Liver (tissue), 7 donors: ENCODE measurements at regions not wholly inside any gene's neighbourhood (a gene's known extent, or its start where the extent isn't known, plus 50 kb on each side); places are given as distances from the start of the nearest gene placed in this dataset.

ENCODE experiments used
- DNase-seq: peaks from one replicate; pipeline ENCODE4 v3.0.0-alpha.2; 2017; ENCODE audit warnings: low spot score
- H3K27ac ChIP-seq, 2 donors: one replicate each; pipeline ENCODE4 v1.7.0; 2013; ENCODE audit warnings: inconsistent platforms in 2 of 2, low read length in 2 of 2, control low read depth in 1 of 2, low read depth in 1 of 2, mild to moderate bottlenecking in 1 of 2
- H3K27me3 ChIP-seq, 4 donors: one replicate each; pipeline versions ENCODE4 v1.6.1 to v1.7.0; 2013; ENCODE audit warnings: low read length in 3 of 4, inconsistent platforms in 1 of 4, mild to moderate bottlenecking in 1 of 4, moderate library complexity in 1 of 4; ENCODE audit not compliant: control insufficient read depth in 4 of 4, insufficient read depth in 4 of 4
- H3K36me3 ChIP-seq, 4 donors: one replicate each; pipeline versions ENCODE4 v1.6.1 to v1.7.0; 2013; ENCODE audit warnings: low read length in 3 of 4, mild to moderate bottlenecking in 3 of 4, low read depth in 1 of 4, moderate library complexity in 1 of 4; ENCODE audit not compliant: control insufficient read depth in 4 of 4, insufficient read depth in 3 of 4
- H3K4me1 ChIP-seq, 4 donors: one replicate each; pipeline versions ENCODE4 v1.6.1 to v1.7.0; 2013; ENCODE audit warnings: low read length in 3 of 4, mild to moderate bottlenecking in 3 of 4, moderate library complexity in 1 of 4; ENCODE audit not compliant: control insufficient read depth in 4 of 4, insufficient read depth in 4 of 4
- H3K4me3 ChIP-seq, 3 donors: one replicate each; pipeline versions ENCODE4 v1.6.1 to v1.7.0; 2013; ENCODE audit warnings: low read length in 3 of 3, control low read depth in 1 of 3, low read depth in 1 of 3, mild to moderate bottlenecking in 1 of 3
- H3K9ac ChIP-seq, 2 donors: one replicate each; pipeline ENCODE4 v1.7.0; 2013; ENCODE audit warnings: low read length in 2 of 2, mild to moderate bottlenecking in 2 of 2, moderate library complexity in 2 of 2, control low read depth in 1 of 2, low read depth in 1 of 2
- H3K9me3 ChIP-seq, 4 donors: one replicate each; pipeline versions ENCODE4 v1.6.1 to v1.7.0; 2013; ENCODE audit warnings: low read length in 3 of 4; ENCODE audit not compliant: control insufficient read depth in 4 of 4
- EGR1 ChIP-seq, 2 donors: IDR thresholded peaks; 2 replicates each; pipeline ENCODE4 v1.6.1; 2016 to 2018; ENCODE audit warnings: antibody characterized with exemption in 2 of 2, low read depth in 2 of 2
- FOXA1 ChIP-seq: IDR thresholded peaks from 2 replicates; pipeline ENCODE4 v1.6.1; 2016; ENCODE audit warnings: antibody characterized with exemption
- FOXA2 ChIP-seq: IDR thresholded peaks from 2 replicates; pipeline ENCODE4 v1.6.1; 2016; ENCODE audit warnings: antibody characterized with exemption
- GABPA ChIP-seq, 2 donors: IDR thresholded peaks in 1 of 2; conservative IDR thresholded peaks in 1 of 2; 2 replicates each; pipeline ENCODE4 v1.6.1; 2016; ENCODE audit warnings: antibody characterized with exemption in 2 of 2, mild to moderate bottlenecking in 1 of 2, moderate library complexity in 1 of 2
- HNF4A ChIP-seq, 2 donors: conservative IDR thresholded peaks; 2 replicates each; pipeline ENCODE4 v1.6.1; 2016; ENCODE audit warnings: antibody characterized with exemption in 2 of 2, mild to moderate bottlenecking in 2 of 2
- HNF4G ChIP-seq: IDR thresholded peaks from 2 replicates; pipeline ENCODE4 v1.6.1; 2016; ENCODE audit warnings: antibody characterized with exemption
- JUND ChIP-seq, 2 donors: IDR thresholded peaks; 2 replicates each; pipeline ENCODE4 v1.6.1; 2016; ENCODE audit warnings: antibody characterized with exemption in 2 of 2
- NR2F2 ChIP-seq: IDR thresholded peaks from 2 replicates; pipeline ENCODE4 v1.6.1; 2016; ENCODE audit warnings: antibody characterized with exemption
- RAD21 ChIP-seq, 2 donors: IDR thresholded peaks; 2 replicates each; pipeline ENCODE4 v1.6.1; 2016; ENCODE audit warnings: antibody characterized with exemption in 2 of 2, mild to moderate bottlenecking in 2 of 2
- RXRA ChIP-seq, 2 donors: IDR thresholded peaks; 2 replicates each; pipeline ENCODE4 v1.6.1; 2017 to 2018; ENCODE audit warnings: antibody characterized with exemption in 2 of 2, mild to moderate bottlenecking in 1 of 2
- SP1 ChIP-seq: IDR thresholded peaks from 2 replicates; pipeline ENCODE4 v1.6.1; 2018; ENCODE audit warnings: antibody characterized with exemption, mild to moderate bottlenecking
- TAF1 ChIP-seq: conservative IDR thresholded peaks from 2 replicates; pipeline ENCODE4 v1.6.1; 2016; ENCODE audit warnings: antibody characterized with exemption, mild to moderate bottlenecking
- YY1 ChIP-seq: IDR thresholded peaks from 2 replicates; pipeline ENCODE4 v1.6.1; 2016; ENCODE audit warnings: antibody characterized with exemption, mild to moderate bottlenecking
- TF ChIP-seq, protein P1 (sequence below): IDR thresholded peaks from 2 replicates; pipeline ENCODE4 v1.6.1; 2016; ENCODE audit warnings: antibody characterized with exemption
- TF ChIP-seq, protein P2 (sequence below): IDR thresholded peaks from 2 replicates; pipeline ENCODE4 v1.6.1; 2016; ENCODE audit warnings: antibody characterized with exemption, mild to moderate bottlenecking
- TF ChIP-seq, protein P3 (sequence below): fragments of 150-350 bp; IDR thresholded peaks from 2 replicates; pipeline ENCODE4 v1.5.1; 2017; ENCODE audit warnings: improper control_type of control experiment, low read depth, low read length; ENCODE audit not compliant: missing input control
- TF ChIP-seq, protein P4 (sequence below): IDR thresholded peaks from 2 replicates; pipeline ENCODE4 v1.6.1; 2016; ENCODE audit warnings: antibody characterized with exemption
- TF ChIP-seq, protein P5 (sequence below): IDR thresholded peaks from 2 replicates; pipeline ENCODE4 v1.6.1; 2016; ENCODE audit warnings: antibody characterized with exemption
- donor health status: healthy.
- donor health status: healthy.
- donor health status: healthy.
- donor health status: healthy.

DNA sequence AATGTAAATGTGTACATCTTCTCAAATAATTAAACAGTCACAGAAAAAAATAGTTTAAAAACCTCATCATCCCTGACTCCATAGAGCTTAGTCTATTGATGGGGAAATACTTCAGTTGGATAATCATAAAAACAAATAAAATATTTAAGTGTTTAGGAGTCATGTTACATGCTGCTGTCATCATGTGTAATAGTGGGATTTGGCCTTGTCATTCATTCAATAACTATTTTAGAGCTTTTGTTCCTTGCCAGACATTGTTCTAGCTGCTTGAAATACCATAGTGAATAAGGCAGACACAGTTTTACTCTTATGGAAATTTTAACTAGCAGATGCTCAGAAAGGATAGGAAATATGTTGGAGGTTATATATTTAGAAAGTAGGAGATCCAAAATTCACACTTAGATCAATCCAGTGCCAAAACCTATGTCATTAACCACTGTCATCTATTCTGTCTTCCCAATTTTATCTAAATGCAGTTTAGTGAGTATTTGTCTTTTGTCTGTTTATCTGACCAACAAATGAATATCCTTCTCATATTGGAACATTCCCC is 324.7 kb downstream of the CASP12 start:
- no peak overlapping the region for H3K27ac ChIP-seq
- no peaks in the 10 kb centered on the region for H3K4me1 ChIP-seq
- H3K27me3 ChIP-seq: peaks cover 0 to 3% (median 0%) of the 10 kb centered on the region in 4 donors
- no peak for DNase-seq
- H3K9ac ChIP-seq: no peak overlapping the region
- peaks cover 0 to 3% (median 0%) of the 10 kb centered on the region in 4 donors for H3K9me3 ChIP-seq
- H3K36me3 ChIP-seq: no peaks in the 10 kb centered on the region
- TF ChIP-seq HNF4A (conservative IDR thresholded peaks at IDR 0.05) (no peak), JUND (IDR thresholded peaks at IDR 0.05) (no peak), TAF1 (no peak), EGR1 (IDR thresholded peaks at IDR 0.05; ENCODE audit: low read depth in 2 of 2) (no peak), RAD21 (IDR thresholded peaks at IDR 0.05) (no peak), RXRA (IDR thresholded peaks at IDR 0.05) (no peak), HNF4G (no peak), YY1 (no peak), NR2F2 (no peak), FOXA2 (no peak), SP1 (no peak), FOXA1 (no peak), GABPA (IDR thresholded peaks at IDR 0.05 in 1 of 2, conservative IDR thresholded peaks at IDR 0.05 in 1 of 2) (no peak)
- TF ChIP-seq, protein P1, sequence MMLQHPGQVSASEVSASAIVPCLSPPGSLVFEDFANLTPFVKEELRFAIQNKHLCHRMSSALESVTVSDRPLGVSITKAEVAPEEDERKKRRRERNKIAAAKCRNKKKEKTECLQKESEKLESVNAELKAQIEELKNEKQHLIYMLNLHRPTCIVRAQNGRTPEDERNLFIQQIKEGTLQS: no peak
- TF ChIP-seq, protein P2, sequence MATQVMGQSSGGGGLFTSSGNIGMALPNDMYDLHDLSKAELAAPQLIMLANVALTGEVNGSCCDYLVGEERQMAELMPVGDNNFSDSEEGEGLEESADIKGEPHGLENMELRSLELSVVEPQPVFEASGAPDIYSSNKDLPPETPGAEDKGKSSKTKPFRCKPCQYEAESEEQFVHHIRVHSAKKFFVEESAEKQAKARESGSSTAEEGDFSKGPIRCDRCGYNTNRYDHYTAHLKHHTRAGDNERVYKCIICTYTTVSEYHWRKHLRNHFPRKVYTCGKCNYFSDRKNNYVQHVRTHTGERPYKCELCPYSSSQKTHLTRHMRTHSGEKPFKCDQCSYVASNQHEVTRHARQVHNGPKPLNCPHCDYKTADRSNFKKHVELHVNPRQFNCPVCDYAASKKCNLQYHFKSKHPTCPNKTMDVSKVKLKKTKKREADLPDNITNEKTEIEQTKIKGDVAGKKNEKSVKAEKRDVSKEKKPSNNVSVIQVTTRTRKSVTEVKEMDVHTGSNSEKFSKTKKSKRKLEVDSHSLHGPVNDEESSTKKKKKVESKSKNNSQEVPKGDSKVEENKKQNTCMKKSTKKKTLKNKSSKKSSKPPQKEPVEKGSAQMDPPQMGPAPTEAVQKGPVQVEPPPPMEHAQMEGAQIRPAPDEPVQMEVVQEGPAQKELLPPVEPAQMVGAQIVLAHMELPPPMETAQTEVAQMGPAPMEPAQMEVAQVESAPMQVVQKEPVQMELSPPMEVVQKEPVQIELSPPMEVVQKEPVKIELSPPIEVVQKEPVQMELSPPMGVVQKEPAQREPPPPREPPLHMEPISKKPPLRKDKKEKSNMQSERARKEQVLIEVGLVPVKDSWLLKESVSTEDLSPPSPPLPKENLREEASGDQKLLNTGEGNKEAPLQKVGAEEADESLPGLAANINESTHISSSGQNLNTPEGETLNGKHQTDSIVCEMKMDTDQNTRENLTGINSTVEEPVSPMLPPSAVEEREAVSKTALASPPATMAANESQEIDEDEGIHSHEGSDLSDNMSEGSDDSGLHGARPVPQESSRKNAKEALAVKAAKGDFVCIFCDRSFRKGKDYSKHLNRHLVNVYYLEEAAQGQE: no peak
- TF ChIP-seq, protein P3, sequence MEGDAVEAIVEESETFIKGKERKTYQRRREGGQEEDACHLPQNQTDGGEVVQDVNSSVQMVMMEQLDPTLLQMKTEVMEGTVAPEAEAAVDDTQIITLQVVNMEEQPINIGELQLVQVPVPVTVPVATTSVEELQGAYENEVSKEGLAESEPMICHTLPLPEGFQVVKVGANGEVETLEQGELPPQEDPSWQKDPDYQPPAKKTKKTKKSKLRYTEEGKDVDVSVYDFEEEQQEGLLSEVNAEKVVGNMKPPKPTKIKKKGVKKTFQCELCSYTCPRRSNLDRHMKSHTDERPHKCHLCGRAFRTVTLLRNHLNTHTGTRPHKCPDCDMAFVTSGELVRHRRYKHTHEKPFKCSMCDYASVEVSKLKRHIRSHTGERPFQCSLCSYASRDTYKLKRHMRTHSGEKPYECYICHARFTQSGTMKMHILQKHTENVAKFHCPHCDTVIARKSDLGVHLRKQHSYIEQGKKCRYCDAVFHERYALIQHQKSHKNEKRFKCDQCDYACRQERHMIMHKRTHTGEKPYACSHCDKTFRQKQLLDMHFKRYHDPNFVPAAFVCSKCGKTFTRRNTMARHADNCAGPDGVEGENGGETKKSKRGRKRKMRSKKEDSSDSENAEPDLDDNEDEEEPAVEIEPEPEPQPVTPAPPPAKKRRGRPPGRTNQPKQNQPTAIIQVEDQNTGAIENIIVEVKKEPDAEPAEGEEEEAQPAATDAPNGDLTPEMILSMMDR: no peak
- TF ChIP-seq, protein P4, sequence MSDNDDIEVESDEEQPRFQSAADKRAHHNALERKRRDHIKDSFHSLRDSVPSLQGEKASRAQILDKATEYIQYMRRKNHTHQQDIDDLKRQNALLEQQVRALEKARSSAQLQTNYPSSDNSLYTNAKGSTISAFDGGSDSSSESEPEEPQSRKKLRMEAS: no peak
- TF ChIP-seq, protein P5, sequence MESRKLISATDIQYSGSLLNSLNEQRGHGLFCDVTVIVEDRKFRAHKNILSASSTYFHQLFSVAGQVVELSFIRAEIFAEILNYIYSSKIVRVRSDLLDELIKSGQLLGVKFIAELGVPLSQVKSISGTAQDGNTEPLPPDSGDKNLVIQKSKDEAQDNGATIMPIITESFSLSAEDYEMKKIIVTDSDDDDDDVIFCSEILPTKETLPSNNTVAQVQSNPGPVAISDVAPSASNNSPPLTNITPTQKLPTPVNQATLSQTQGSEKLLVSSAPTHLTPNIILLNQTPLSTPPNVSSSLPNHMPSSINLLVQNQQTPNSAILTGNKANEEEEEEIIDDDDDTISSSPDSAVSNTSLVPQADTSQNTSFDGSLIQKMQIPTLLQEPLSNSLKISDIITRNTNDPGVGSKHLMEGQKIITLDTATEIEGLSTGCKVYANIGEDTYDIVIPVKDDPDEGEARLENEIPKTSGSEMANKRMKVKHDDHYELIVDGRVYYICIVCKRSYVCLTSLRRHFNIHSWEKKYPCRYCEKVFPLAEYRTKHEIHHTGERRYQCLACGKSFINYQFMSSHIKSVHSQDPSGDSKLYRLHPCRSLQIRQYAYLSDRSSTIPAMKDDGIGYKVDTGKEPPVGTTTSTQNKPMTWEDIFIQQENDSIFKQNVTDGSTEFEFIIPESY: no peak
- H3K4me3 ChIP-seq: no peak overlapping the region
